ENCODE measurements at regions not wholly inside any gene's neighbourhood (a gene's known extent, or its start where the extent isn't known, plus 50 kb on each side); places are given as distances from the start of the nearest gene placed in this dataset.

DNA sequence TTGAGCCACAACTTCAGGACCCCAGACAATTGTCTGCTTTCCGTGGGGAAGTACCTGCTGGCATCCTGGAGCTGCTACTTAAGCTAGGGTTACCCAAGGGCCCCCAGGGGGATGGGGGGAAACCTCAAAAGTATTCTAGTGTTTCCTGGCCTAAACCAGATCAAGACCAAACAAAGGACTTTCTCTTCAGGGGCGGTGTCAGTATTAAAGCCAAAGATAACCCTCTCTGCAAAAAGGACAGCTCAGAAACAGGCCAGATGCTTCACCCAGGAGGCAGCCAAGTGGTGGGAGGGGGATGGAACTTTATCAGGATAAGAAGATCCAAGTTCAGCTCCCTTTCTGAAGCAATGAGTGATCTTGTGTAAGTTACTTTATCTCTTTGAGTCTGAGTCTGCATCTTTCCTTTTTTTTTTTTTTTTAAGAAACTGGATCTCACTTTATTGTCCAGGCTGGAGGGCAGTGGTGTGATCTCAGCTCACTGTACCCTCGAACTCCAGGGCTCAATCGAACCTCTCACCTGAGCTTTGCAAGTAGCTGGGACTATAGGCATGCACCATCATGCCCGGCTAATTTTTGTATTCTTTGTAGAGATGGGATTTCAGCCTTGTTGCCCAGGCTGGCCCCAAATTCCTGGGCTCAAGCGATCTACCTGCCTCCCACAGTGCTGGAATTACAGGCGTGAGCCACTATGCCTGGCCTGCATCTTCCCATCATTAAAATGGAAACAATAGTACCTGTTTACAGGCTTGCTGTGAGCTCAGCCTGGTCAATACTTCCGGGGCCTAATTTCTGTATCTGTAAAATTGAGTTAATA is 151.8 kb upstream of the PTPRM start:
- peak; percentile 5 for DNase-seq (ENCODE audit: low read depth)

DNA sequence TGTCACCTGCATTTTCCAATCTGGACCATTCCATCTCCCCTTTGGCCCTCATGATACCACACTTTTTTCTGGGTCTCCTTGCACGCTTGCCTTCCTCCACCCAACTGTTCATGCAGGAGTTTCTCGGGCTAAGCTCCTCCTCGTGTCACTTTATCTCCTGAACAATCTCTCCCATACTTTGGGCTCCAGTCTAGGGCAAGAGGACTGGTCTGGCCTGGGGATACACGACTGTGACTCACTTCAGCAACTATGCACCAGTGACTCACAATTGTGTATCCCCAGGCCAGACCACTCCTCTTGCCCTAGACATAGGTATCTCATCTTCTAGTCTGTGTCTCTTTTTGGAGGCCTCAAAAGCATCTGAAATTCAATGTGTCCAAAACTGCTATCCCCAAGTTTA is 149.4 kb upstream of the PTPRM start:
- peak; percentile 77 for DNase-seq (ENCODE audit: low read depth)

DNA sequence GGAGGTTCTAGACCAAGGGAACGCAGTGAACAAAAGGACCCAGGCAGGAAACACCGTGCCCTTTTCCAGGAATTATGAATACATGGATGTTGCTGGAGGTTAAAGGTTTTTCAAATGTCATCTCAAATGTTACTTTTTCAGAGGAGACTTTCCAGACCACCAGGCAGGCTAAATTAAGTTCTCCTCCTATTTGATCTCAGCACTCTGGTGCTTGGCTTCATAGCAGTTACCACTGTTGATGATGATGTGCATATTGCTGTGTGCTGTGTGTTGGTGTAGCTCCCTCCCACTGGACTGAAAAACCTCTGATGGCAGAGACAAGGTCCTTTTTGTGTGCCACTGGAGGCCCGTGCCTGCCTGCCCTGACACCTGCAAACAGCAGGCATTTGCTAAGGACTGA is 137.3 kb upstream of the PTPRM start:
- no peak for DNase-seq (ENCODE audit: low read depth)

DNA sequence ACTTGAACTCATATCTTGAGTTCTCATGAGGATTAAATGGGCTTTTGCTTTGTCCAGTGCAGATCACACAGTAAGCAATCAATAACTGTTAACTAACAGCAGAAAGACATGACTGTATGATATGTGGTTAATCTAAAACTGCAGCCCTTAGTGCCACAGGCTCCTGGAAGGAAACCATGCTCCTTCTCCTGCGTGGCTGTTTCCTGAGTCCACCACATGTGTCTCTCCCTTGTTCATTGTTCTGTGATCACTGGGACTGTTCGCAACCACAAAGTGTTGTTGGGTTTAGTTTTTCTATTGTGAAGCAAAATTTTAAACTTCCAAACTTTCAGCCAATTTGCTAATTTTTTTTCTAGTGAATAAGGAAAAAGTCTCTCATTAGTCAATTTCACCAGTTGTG is 130.9 kb upstream of the PTPRM start:
- DNase-seq (ENCODE audit: low read depth), result no peak

GRCh38 chr18:7437870-7438269 is 129.2 kb upstream of the PTPRM start:
- DNase-seq (ENCODE audit: low read depth), result no peak

DNA sequence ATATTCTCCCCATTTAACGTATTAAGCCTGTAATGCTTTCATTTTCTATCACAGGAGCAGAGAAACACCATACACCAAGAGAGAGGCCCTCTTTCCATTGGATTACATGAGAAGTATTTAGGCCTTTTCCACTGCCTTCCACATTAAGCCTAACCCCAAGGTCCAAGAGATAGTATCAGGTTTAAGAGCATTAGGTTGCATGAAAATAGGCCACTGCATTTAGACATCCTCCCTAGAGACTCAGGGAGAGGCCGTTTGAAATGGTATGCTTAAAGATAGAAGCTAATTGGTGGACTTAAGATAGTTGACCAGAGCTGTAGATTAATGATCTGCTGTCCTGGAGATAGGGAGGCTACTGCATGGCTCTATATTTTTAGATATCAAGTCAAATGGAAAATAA is 128.5 kb upstream of the PTPRM start:
- DNase-seq (ENCODE audit: low read depth), result no peak

DNA sequence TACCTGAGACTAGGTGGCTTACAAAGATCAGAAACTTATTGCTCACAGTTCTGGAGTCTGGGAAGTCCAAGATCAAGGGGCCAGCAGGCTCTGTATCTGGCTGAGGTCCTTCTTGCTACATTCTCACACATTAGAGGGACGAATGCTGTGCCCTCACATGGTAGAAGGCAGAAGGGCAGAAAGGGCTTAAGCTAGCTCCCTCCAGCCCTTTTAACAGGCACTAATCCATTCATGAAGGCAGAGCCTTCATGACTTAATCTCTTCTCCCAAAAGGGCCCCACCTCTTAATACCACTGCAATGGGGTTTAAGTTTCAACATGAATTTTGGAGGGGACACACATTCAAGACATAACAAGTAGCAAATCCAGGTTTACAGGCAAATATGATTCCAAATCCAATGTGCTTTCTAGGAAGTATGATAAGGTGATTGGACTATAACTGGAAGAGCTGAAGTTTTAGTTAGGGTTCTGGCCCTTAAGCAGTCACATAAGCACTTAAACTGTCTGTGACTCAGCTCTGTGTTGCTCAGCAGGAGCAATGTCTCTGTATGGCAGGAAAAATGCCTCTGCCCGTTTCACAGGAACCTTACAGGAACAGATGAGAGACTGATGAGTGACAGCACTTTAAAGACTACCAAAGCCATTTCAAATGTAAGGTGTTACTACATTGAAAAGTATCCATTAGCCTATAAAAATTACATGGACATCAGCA is 119.6 kb upstream of the PTPRM start:
- peak; percentile 9 for DNase-seq (ENCODE audit: low read depth)

GRCh38 chr18:7452331-7452730 is 114.8 kb upstream of the PTPRM start:
- peak; percentile 38 for DNase-seq (ENCODE audit: low read depth)

GRCh38 chr18:7454429-7454828 is 112.7 kb upstream of the PTPRM start:
- no peak for DNase-seq (ENCODE audit: low read depth)

DNA sequence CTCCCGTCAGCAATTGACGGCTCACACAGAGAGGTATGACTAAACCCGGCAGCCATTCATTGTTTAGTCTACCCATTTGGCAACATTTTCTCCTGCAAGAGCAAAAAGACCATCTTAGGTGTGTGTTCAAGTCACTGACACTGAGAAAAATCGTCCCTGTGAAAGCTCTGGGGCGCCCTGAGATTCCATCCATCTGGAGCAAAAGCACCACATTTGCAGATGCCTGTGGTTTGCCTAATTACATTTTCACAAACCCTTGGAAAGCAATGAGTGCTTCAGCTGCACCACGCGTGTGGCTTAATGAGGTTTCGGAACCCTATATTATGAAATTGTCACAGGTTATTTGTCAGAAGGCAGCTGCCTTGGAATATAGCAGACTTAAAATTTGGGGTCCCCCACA is 110.7 kb upstream of the PTPRM start:
- peak; percentile 6 for DNase-seq (ENCODE audit: low read depth)

- DNase-seq (ENCODE audit: low read depth), result no peak
Observed at GRCh38 chr18:7457262-7457661, 109.9 kb upstream of the PTPRM start.

GRCh38 chr18:7458884-7459283 is 108.2 kb upstream of the PTPRM start:
- no peak for DNase-seq (ENCODE audit: low read depth)

DNA sequence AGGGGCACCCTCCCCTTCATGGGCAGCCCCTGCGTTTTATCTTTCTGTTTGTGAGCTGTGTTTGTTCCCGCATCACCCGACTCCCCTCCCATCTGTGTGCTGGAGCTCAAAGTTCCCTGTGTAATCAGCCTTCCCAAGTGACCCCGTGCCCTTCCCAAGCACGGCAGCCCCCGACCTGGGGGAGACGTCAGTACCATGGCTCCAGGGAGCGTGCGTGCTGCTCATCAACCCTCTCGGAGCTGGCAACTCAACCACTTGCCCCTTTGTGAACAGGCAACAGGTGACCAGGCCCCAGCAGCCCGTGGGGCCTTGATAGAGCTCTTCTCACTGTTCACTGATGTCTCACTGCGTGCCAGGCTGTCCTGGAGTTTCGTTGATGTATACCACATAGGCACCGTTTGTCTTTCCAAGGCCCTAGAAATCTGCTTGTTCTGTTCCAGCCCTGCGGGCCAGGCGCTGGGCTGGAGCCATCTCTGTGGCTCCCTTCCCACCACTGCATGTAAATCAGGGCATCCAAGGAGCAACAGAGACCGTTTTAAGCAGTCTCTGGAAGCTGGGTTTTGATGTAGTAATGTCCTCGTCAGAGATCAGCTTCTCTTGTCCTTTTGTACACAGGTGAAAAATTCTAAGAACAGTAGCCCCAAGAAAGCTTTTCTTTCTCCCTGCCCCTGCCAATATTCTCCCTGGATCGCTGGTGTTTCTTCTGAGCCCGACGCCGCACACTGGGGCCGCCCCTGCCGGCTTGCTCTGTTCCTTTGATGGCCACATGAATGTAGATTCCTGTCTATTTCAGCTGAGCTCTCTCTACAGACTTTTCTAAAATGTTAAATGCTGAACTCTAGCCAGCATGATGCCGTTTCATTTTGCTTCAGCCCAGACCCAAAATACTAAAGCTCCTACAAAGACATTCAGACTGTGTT is 107.0 kb upstream of the PTPRM start:
- no peak for DNase-seq (ENCODE audit: low read depth)

- no peak for DNase-seq (ENCODE audit: low read depth)
Observed at GRCh38 chr18:7464245-7464966, 102.7 kb upstream of the PTPRM start.

- no peak for DNase-seq (ENCODE audit: low read depth)
Observed at GRCh38 chr18:7466190-7466589, 100.9 kb upstream of the PTPRM start.

DNA sequence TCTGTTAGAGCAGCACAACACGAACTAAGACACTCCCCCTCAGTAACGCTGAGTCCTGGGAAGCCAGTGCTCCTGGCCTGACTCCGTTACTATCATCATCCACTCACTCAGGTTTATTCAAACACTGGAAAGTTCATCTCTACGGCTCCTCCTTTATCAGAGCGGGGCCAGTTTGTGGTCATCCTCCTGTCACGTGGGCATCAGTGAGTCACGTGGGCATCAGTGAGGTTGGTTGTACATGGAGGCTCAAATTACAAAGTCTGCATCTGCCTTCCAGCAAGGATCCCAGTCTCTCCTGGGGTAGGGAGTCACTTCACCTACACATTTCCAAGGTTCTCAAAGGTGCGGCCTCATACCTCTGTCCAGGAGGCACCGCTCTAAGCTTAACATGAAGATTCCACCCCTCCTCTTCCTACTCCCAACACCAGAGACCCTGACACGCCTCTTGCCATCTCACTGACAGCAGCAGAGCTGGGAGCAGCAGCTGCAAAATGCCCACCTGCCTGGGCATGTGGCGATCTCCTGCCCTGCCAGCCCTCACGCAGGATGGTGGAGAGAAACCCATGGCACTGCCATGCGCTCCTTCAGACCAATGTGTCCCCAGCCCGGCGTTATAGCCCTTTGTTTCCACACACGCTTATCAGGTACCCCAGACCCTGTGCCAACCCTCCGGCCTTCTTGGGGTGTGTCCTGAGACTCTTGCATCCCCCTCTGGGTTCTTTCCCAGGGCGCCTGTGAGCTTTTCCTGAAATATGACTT is 99.2 kb upstream of the PTPRM start:
- DNase-seq (ENCODE audit: low read depth), result peak; percentile 33

DNA sequence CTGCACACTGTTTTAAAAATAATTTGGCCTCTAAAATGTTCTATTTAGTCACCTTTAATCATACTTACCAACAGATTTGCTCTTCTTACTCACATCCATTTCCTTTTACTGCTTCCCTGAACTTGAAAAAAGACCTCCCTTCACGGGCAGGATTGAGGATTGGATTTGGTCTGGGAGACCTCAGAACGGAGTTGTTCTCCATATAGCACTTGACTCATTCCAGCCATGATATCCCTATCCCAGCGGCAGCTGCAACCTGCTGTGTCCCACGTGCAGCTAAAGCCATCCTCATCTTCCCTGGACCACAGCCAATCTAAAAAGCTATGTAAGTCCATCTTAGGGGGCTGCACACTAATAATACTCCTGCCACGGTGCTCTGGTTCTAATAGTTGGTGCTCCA is 97.0 kb upstream of the PTPRM start:
- no peak for DNase-seq (ENCODE audit: low read depth)

DNA sequence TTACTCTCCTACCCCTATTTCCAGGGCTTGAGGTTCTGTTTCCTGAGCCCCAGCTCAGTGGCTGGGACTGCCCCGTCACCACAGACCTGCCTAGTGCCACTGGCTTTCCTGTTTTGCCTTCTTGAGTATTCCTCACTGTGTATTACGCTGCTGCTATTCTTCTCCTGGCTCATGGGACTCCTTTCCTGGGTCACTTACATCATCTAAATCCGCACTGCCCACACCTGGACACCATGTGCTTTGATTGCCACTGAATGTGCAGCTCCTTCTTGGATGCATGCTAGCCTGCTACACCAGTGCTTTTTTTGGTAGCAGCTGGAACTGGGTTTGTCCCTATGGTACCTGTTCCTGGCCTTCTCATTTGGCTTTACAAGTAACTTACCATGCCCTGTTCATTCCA is 96.6 kb upstream of the PTPRM start:
- DNase-seq (ENCODE audit: low read depth), result no peak

- no peak for DNase-seq (ENCODE audit: low read depth)
Observed at GRCh38 chr18:7476386-7476785, 90.7 kb upstream of the PTPRM start.

DNA sequence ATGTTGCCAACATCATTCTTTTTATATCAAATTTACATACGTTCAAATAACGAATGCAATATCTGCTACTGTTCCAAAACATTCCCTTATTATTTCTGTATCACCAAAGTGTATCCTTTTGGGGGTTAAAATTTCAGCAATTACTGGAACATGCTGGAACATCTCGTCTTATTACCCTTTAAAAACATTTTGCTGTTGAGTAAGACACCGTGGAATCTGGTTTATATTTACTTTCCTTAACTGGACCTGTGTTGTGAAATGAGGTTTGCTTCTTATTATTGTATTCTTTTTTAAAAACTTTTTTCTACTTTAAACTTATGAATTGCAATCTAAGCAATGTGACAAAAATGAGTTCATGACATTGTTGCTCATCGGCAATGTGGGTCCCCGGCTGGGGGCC is 87.4 kb upstream of the PTPRM start:
- no peak for DNase-seq (ENCODE audit: low read depth)

DNA sequence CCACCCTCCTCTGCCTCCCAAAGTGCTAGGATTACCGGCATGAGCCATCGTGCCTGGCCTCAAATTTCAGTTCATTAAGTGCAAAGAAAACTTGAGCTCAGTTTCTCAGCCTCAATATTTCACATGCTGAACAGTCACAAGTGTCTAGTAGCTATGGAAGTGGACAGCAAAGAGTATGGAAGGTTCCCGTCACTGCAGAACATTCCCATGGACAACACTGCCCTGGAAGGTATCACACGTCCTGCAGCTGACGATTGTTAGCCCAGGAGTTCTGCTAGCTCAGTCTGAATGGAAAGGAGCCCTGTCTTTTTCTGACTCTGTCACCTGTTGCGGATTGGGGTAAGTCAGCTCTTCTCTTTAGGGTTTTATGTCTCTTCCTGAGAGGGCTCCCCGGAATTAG is 86.2 kb upstream of the PTPRM start:
- no peak for DNase-seq (ENCODE audit: low read depth)
